ENCODE measurements at regions not wholly inside any gene's neighbourhood (a gene's known extent, or its start where the extent isn't known, plus 50 kb on each side); places are given as distances from the start of the nearest gene placed in this dataset.

DNA sequence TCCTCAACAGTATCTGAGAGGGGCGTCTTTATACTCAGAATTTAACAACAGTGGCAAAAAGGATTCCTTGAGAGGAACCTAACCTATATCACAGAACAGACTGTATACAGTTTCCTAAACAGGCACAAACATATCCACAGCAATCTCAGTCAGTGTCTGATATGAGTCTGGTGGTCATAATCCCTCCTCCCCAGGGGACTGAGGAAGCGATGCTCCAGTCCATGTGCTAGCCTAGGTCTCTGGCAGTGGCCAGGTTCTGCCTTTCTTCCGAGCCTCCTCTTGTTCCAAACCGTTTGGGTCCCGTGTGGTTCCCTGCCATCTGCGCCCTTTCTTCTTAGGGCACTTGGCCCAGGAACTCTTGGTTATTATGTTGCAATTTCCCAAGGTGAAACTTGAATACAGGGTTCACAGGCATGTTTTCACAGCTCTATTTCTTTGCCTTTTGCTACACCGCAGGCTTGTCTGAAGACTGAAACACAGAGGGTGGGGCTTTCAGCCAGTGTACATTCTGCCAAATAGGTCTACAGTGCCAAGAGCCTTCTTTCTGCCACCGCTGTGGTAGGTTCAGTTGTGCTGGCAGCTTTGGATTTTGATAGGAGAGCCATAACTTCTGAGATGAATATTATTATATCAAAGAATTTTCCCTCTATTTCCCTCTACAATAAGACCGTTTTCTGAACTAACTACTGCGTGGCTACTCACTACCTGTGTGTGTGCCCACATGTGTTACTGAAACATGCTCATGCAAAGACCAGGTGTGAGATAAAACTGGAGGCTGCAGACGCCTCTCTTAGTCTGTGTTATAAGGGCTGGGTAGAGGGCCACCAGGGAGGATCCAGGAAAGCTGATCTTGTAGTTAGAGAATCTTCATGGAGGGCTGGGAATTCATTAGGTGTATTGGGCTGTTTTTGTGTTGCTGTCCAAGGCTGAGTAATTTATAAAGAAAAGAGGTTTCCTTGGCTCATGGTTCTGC, 75.0 kb upstream of the HAAO start:
- no peak for DNase-seq

DNA sequence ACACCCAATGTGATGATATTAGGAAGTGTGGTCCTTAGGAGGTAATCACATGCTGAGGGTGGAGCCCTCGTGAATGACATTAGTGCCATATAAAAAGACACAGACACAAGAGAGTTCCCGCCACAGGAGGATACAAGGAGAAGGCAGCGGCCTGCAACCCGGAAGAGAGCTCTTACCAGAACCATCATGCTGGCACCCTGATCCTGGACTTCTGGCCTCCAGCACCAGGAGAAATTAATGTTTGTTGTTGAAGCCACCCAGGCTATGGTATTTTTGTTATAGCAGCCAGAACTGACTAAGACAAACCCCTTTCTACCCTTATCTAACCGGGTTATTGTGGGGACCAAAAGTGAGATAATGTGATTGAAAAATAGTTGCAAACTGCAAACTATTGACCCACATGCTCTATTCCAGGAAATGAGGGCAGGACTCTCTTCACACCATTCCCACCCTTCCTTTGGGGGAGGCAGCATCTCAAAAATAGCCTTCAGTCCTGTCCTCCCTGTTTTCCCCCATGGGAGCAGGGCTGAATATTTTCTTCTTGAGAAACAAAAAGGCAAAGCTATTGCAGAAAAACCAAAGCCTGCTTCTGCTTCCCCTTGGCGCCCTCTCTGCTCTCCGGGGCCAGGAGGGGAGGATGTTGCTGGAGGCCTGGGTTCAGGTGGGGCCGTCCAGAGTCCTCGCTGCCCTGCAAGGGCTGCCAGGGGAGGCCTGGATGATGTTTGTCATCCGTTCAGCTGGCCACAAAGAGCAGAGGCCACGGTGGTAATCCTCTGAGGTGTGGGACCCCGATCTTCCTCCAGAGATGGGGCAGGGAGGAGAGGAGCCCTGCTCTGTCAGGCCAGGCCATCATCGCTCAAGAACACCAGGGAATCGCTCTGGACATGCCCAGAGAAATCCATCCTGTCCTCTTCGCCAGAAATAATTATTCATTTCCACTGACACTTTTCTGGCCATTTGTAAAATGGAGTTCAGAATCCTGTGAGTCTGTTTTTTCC, 73.8 kb upstream of the HAAO start:
- DNase-seq: no peak

- DNase-seq: no peak
Measured at GRCh38 chr2:42864641-42865280, 72.4 kb upstream of the HAAO start.

DNA sequence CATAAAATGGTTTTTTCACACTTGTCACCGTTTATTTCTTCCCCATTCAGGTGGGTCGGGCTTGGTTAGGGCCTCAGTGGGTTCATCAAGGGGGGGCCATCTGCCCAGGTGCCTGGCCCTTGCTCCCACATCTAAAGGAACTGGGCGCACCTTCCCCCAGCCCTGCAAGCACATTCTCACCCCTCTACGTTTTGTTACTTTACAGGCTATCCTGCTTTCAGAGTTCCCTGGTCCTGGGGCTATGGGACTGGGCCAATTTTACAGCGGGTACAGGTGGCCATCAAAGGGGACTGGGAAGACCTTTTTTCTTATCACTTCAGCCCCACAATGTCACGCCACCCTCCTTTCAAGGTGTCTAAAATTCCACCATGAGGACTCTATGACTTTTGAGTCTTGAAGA, 71.8 kb upstream of the HAAO start:
- DNase-seq: no peak

DNA sequence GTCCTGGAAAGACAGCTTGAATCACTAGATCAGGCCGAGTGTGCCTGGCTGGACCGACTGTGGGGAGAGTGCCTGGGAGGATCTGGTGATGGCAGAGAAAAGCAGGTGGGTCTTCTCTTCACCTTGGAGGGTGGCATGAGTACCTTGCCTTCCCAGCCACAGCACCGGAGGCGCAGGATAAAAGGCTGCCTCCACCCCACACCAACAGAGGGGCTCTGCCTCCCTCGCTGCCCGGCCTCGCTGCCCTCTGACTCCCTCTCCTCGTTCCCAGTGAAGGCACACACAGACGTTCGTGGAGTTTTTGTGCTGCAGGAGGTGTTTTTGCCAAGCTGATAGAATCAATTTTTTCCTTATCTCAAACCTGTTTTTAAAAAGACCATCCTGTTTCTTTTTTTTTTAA, 71.4 kb upstream of the HAAO start:
- DNase-seq: no peak

DNA sequence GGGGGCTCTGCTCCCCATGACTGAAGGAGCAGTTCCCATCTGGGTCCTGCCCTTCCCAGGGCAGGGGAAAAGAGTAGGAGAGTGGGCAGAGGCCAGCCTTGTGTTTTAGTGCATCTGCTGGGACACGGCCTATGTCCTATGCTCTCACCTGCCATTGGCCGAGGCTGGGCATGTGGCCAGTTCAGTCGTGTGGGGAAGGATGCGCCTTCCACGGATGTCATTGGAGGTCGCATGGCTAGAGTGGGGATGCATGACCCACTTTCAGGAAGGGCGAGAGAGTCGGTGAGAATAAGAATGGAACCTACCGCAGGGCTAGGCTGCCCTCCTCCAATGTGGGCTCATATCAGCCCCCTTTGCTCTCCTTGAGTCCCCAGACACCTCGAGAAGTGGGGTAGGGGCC, 70.9 kb upstream of the HAAO start:
- DNase-seq: no peak

- no peak for DNase-seq
Measured at GRCh38 chr2:42862669-42863185, 70.3 kb upstream of the HAAO start.

GRCh38 chr2:42861321-42861720, 68.9 kb upstream of the HAAO start:
- DNase-seq: no peak

GRCh38 chr2:42860319-42861094, 68.1 kb upstream of the HAAO start:
- DNase-seq: no peak

GRCh38 chr2:42859791-42860190, 67.4 kb upstream of the HAAO start:
- DNase-seq: no peak

DNA sequence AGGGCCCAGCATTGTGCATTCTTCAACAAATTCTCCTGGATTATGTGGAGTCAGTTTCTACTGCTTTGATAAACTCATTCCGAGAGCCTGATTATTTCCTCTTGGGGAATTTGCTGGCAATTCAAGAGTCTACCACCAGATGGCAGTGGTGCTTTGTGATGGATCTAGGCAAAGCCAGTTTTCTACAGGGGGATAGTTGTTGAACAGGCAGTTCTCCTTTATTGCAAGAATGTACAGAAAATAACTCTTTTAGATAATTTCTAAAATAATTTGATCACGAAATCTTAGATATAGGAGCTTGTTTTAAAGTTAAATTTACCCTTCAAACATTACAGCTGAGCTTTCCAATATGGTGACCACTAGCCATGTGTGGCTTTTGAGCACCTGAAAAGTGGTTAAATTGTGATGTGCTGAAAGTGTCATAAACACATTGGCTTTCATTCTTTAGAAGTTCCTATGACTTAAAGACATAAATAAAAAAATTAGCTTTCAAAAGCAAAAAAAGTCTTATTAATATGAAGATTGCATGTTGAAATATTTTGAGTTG, 66.7 kb upstream of the HAAO start:
- DNase-seq: peak in 3 of 14 donors; percentile 6 to 42 (median 16)

DNA sequence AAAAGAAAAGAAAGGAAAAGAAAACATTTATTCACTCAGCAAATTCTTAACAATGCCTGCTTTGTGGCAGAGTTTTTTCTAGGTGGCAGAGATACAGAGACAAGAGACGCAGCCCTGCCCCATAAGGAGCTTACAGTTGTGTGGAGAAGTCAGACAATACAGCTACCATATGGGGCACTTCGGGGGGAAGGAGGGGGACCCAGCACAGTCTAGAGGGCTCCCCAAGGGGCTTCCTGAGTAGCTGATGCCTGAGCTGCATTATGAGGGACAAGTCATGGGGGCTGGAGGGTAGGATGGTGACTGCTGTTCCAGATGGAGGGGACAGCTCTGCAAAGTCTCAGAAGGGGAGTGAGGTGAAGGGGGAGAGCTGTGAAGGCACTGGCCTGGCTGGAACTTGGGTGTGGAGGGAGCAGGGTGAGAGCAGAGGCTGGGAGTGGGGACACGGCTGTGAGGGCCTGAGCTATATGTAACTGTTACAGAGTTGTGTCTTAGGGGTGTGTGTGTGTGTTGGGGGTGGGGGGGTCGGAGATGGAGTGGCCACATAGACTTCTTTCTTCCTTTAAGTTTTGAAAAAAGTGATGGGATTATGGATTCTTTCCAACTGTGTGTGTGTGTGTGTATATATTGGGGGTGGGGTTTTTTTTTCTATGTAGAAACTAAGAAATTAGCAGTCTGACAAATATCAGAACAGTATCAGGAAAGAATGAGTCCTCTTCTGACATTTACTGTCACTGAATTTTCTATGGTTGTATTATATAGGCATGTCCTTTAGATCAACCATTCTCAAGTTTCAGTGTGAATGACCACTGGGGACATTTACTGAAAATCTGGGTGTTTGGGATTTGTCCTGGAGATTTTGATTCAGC, 66.0 kb upstream of the HAAO start:
- DNase-seq: no peak

GRCh38 chr2:42856891-42857632, 64.7 kb upstream of the HAAO start:
- DNase-seq: no peak

GRCh38 chr2:42856106-42856860, 63.9 kb upstream of the HAAO start:
- DNase-seq: no peak

GRCh38 chr2:42855221-42855970, 63.0 kb upstream of the HAAO start:
- no peak for DNase-seq

GRCh38 chr2:42854207-42854818, 61.9 kb upstream of the HAAO start:
- no peak for DNase-seq

GRCh38 chr2:42853549-42854206, 61.3 kb upstream of the HAAO start:
- DNase-seq: no peak
